Neural progenitor cell (in vitro differentiated cells): ENCODE measurements at regions not wholly inside any gene's neighbourhood (a gene's known extent, or its start where the extent isn't known, plus 50 kb on each side); places are given as distances from the start of the nearest gene placed in this dataset.

ENCODE experiments used
- DNase-seq: peaks from one replicate; pipeline ENCODE4 v3.0.0-alpha.2; 2016; ENCODE audit warnings: low spot score
- H2AFZ ChIP-seq: fragments of 200-600 bp; sonication (generic); replicated peaks from 2 replicates; pipeline ENCODE4 v1.6.1; 2016; ENCODE audit warnings: antibody characterized with exemption
- H3F3A ChIP-seq: fragments of 200-600 bp; sonication (generic); 2 replicates; pipeline ENCODE4 v1.6.1; 2016; ENCODE audit warnings: antibody characterized with exemption, low read depth
- H3K27ac ChIP-seq: fragments of 200-600 bp; sonication (generic); 2 replicates; pipeline ENCODE4 v1.5.1; 2016; ENCODE audit warnings: mild to moderate bottlenecking
- H3K27me3 ChIP-seq: fragments of 200-600 bp; sonication (generic); 2 replicates; pipeline ENCODE4 v1.6.1; 2016; ENCODE audit warnings: mild to moderate bottlenecking, moderate library complexity
- H3K36me3 ChIP-seq: fragments of 200-600 bp; sonication (generic); 2 replicates; pipeline ENCODE4 v1.5.1; 2016
- H3K4me1 ChIP-seq: fragments of 200-600 bp; sonication (generic); 2 replicates; pipeline ENCODE4 v1.6.1; 2016; ENCODE audit warnings: mixed run types
- H3K4me2 ChIP-seq: fragments of 200-600 bp; sonication (generic); 2 replicates; pipeline ENCODE4 v1.6.1; 2016
- H3K4me3 ChIP-seq: fragments of 200-600 bp; sonication (generic); 2 replicates; pipeline ENCODE4 v1.5.1; 2016
- H3K79me2 ChIP-seq: fragments of 200-600 bp; sonication (generic); 2 replicates; pipeline ENCODE4 v1.6.1; 2016; ENCODE audit warnings: low read depth
- H3K9ac ChIP-seq: fragments of 200-600 bp; sonication (generic); 2 replicates; pipeline ENCODE4 v1.6.1; 2016
- H3K9me3 ChIP-seq: fragments of 200-600 bp; sonication (generic); 2 replicates; pipeline ENCODE4 v1.5.1; 2016; ENCODE audit warnings: low read depth
- H4K20me1 ChIP-seq: fragments of 200-600 bp; sonication (generic); 2 replicates; pipeline ENCODE4 v1.6.1; 2016; ENCODE audit warnings: low read depth
- H3K27ac Mint-ChIP-seq: 3 replicates; pipeline ENCODE4 v1.8.0; 2021; ENCODE audit warnings: mixed read lengths
- H3K27me3 Mint-ChIP-seq: 2 replicates; pipeline ENCODE4 v1.8.0; 2022; ENCODE audit warnings: low read depth, mild to moderate bottlenecking, inconsistent platforms, moderate library complexity, mixed read lengths; ENCODE audit not compliant: insufficient read depth
- H3K36me3 Mint-ChIP-seq: 3 replicates; pipeline ENCODE4 v1.8.0; 2021; ENCODE audit warnings: mixed read lengths
- H3K4me1 Mint-ChIP-seq: 3 replicates; pipeline ENCODE4 v1.8.0; 2021; ENCODE audit warnings: mixed read lengths
- H3K4me3 Mint-ChIP-seq: 3 replicates; pipeline ENCODE4 v1.8.0; 2021; ENCODE audit warnings: mild to moderate bottlenecking, moderate library complexity, mixed read lengths
- H3K9me3 Mint-ChIP-seq: 3 replicates; pipeline ENCODE4 v1.8.0; 2020; ENCODE audit warnings: mixed read lengths
- CTCF ChIP-seq: fragments of 200-600 bp; sonication (generic); IDR thresholded peaks from 2 replicates; pipeline ENCODE4 v1.5.1; 2017; ENCODE audit warnings: antibody characterized with exemption, mild to moderate bottlenecking
- EZH2 ChIP-seq: fragments of 200-600 bp; sonication (generic); IDR thresholded peaks from 2 replicates; pipeline ENCODE4 v1.6.1; 2017; ENCODE audit warnings: antibody characterized with exemption, mild to moderate bottlenecking, moderate library complexity
- EZH2phosphoT487 ChIP-seq: fragments of 200-600 bp; sonication (generic); IDR thresholded peaks from 2 replicates; pipeline ENCODE4 v1.6.1; 2017; ENCODE audit warnings: antibody characterized with exemption

GRCh38 chr2:176683618-176684111, 414.4 kb downstream of the MTX2 start:
- H4K20me1 ChIP-seq: no peaks in the 10 kb centered on the region
- H3K27ac ChIP-seq: no peak overlapping the region
- no peaks in the 10 kb centered on the region for H3K9me3 ChIP-seq
- no peak overlapping the region for H3K4me2 ChIP-seq
- no peaks in the 10 kb centered on the region for H3K4me1 ChIP-seq
- H2AFZ ChIP-seq: no peak overlapping the region
- H3K4me3 Mint-ChIP-seq: no peak overlapping the region
- H3K4me3 ChIP-seq: no peak overlapping the region
- DNase-seq: no peak
- H3K79me2 ChIP-seq: no peaks in the 10 kb centered on the region
- TF ChIP-seq EZH2phosphoT487: no peak
- no peak for TF ChIP-seq EZH2
- no peak for TF ChIP-seq CTCF
- H3K9ac ChIP-seq: no peak overlapping the region
- H3K4me1 Mint-ChIP-seq: peaks cover 11% of the 10 kb centered on the region
- no peaks in the 10 kb centered on the region for H3K9me3 Mint-ChIP-seq
- no peaks in the 10 kb centered on the region for H3K27me3 Mint-ChIP-seq
- H3K27ac Mint-ChIP-seq: no peak overlapping the region
- H3F3A ChIP-seq: no peaks in the 10 kb centered on the region
- no peaks in the 10 kb centered on the region for H3K36me3 ChIP-seq
- no peaks in the 10 kb centered on the region for H3K36me3 Mint-ChIP-seq
- no peaks in the 10 kb centered on the region for H3K27me3 ChIP-seq

- no peaks in the 10 kb centered on the region for H3K9me3 Mint-ChIP-seq
- Histone ChIP-seq H3K27ac (no peak overlapping the region), H3K4me1 (no peaks in the 10 kb centered on the region), H3K4me3 (no peak overlapping the region), H3K36me3 (no peaks in the 10 kb centered on the region), H4K20me1 (no peaks in the 10 kb centered on the region), H2AFZ (no peak overlapping the region), H3K9ac (no peak overlapping the region), H3K9me3 (no peaks in the 10 kb centered on the region), H3K27me3 (no peaks in the 10 kb centered on the region), H3K79me2 (no peaks in the 10 kb centered on the region), H3F3A (no peaks in the 10 kb centered on the region), H3K4me2 (no peak overlapping the region)
- DNase-seq: no peak
- no peaks in the 10 kb centered on the region for H3K27me3 Mint-ChIP-seq
- H3K27ac Mint-ChIP-seq: no peak overlapping the region
- TF ChIP-seq EZH2phosphoT487 (no peak), CTCF (no peak), EZH2 (no peak)
- H3K4me1 Mint-ChIP-seq: no peaks in the 10 kb centered on the region
- H3K36me3 Mint-ChIP-seq: no peaks in the 10 kb centered on the region
- H3K4me3 Mint-ChIP-seq: no peak overlapping the region
Observed at GRCh38 chr2:176685908-176686307, 416.7 kb downstream of the MTX2 start.

GRCh38 chr2:176686328-176686727, 417.1 kb downstream of the MTX2 start:
- H3K4me1 Mint-ChIP-seq: no peaks in the 10 kb centered on the region
- Histone ChIP-seq H3K9ac (no peak overlapping the region), H4K20me1 (no peaks in the 10 kb centered on the region), H3K4me2 (no peak overlapping the region), H3K4me1 (no peaks in the 10 kb centered on the region), H2AFZ (no peak overlapping the region), H3K4me3 (no peak overlapping the region), H3K27ac (no peak overlapping the region), H3K9me3 (no peaks in the 10 kb centered on the region), H3K36me3 (no peaks in the 10 kb centered on the region), H3F3A (no peaks in the 10 kb centered on the region), H3K27me3 (no peaks in the 10 kb centered on the region), H3K79me2 (no peaks in the 10 kb centered on the region)
- no peaks in the 10 kb centered on the region for H3K9me3 Mint-ChIP-seq
- no peak overlapping the region for H3K27ac Mint-ChIP-seq
- no peak for DNase-seq
- no peak for TF ChIP-seq CTCF
- TF ChIP-seq EZH2: no peak
- no peak for TF ChIP-seq EZH2phosphoT487
- H3K4me3 Mint-ChIP-seq: no peak overlapping the region
- H3K27me3 Mint-ChIP-seq: no peaks in the 10 kb centered on the region
- no peaks in the 10 kb centered on the region for H3K36me3 Mint-ChIP-seq
